ENCODE measurements at regions not wholly inside any gene's neighbourhood (a gene's known extent, or its start where the extent isn't known, plus 50 kb on each side); places are given as distances from the start of the nearest gene placed in this dataset.

GRCh38 chr5:120072068-120072761, 391.9 kb upstream of the PRR16 start:
- no peaks in the 10 kb centered on the region for H3K4me1 Mint-ChIP-seq (ENCODE audit: low read depth, unreplicated experiment)

GRCh38 chr5:120073722-120074121, 390.4 kb upstream of the PRR16 start:
- no peaks in the 10 kb centered on the region for H3K4me1 ChIP-seq (ENCODE audit: insufficient read depth, low read length)
- no peak overlapping the region for H3K4me2 ChIP-seq (ENCODE audit: low read length)
- H3K79me2 ChIP-seq (ENCODE audit: insufficient read depth, low read length) = no peaks in the 10 kb centered on the region
- H4K20me1 ChIP-seq (ENCODE audit: insufficient read depth, low read length) = no peaks in the 10 kb centered on the region
- FAIRE-seq (no peak), DNase-seq (ENCODE audit: low read depth) (no peak)
- H2AFZ ChIP-seq (ENCODE audit: low read depth, low read length) = no peak overlapping the region
- no peaks in the 10 kb centered on the region for H3K27me3 ChIP-seq (ENCODE audit: insufficient read depth, low read length)
- Mint-ChIP-seq H3K9me3 (ENCODE audit: unreplicated experiment) (no peaks in the 10 kb centered on the region), H3K27ac (ENCODE audit: unreplicated experiment) (no peak overlapping the region), H3K4me1 (ENCODE audit: low read depth, unreplicated experiment) (no peaks in the 10 kb centered on the region), H3K4me3 (ENCODE audit: unreplicated experiment) (no peak overlapping the region), H3K36me3 (ENCODE audit: low read depth, unreplicated experiment) (no peaks in the 10 kb centered on the region), H3K27me3 (ENCODE audit: low read depth, unreplicated experiment) (no peaks in the 10 kb centered on the region)
- H3K9ac ChIP-seq (ENCODE audit: low read length) = no peak overlapping the region
- H3K9me3 ChIP-seq (ENCODE audit: insufficient read depth, low read depth, low read length) = no peaks in the 10 kb centered on the region
- no peak for TF ChIP-seq EZH2 (IDR thresholded peaks at IDR 0.05; ENCODE audit: insufficient read depth, low read length)
- no peak for TF ChIP-seq CTCF (IDR thresholded peaks at IDR 0.05; ENCODE audit: insufficient read depth, low read depth, low read length)
- no peak overlapping the region for H3K4me3 ChIP-seq (ENCODE audit: insufficient read depth, low read depth, low read length)
- no peak overlapping the region for H3K27ac ChIP-seq (ENCODE audit: low read depth, low read length)
- H3K36me3 ChIP-seq (ENCODE audit: insufficient read depth, low read length) = no peaks in the 10 kb centered on the region

More at GRCh38 chr5:120072068-120072761, 391.9 kb upstream of the PRR16 start:
- TF ChIP-seq CTCF (IDR thresholded peaks at IDR 0.05; ENCODE audit: insufficient read depth, low read depth, low read length) (no peak), EZH2 (IDR thresholded peaks at IDR 0.05; ENCODE audit: insufficient read depth, low read length) (no peak)
- H3K27ac Mint-ChIP-seq (ENCODE audit: unreplicated experiment) = no peak overlapping the region
- no peak overlapping the region for H3K4me2 ChIP-seq (ENCODE audit: low read length)
- no peaks in the 10 kb centered on the region for H3K36me3 Mint-ChIP-seq (ENCODE audit: low read depth, unreplicated experiment)
- H3K79me2 ChIP-seq (ENCODE audit: insufficient read depth, low read length) = no peaks in the 10 kb centered on the region
- no peak overlapping the region for H3K27ac ChIP-seq (ENCODE audit: low read depth, low read length)
- H4K20me1 ChIP-seq (ENCODE audit: insufficient read depth, low read length) = no peaks in the 10 kb centered on the region
- no peak for FAIRE-seq
- no peaks in the 10 kb centered on the region for H3K9me3 Mint-ChIP-seq (ENCODE audit: unreplicated experiment)
- H3K9me3 ChIP-seq (ENCODE audit: insufficient read depth, low read depth, low read length) = no peaks in the 10 kb centered on the region
- no peak overlapping the region for H3K9ac ChIP-seq (ENCODE audit: low read length)
- H3K4me3 Mint-ChIP-seq (ENCODE audit: unreplicated experiment) = no peak overlapping the region
- H3K27me3 Mint-ChIP-seq (ENCODE audit: low read depth, unreplicated experiment) = no peaks in the 10 kb centered on the region
- H2AFZ ChIP-seq (ENCODE audit: low read depth, low read length) = no peak overlapping the region
- no peaks in the 10 kb centered on the region for H3K27me3 ChIP-seq (ENCODE audit: insufficient read depth, low read length)
- H3K4me3 ChIP-seq (ENCODE audit: insufficient read depth, low read depth, low read length) = no peak overlapping the region
- no peak for DNase-seq (ENCODE audit: low read depth)
- H3K36me3 ChIP-seq (ENCODE audit: insufficient read depth, low read length) = no peaks in the 10 kb centered on the region
- H3K4me1 ChIP-seq (ENCODE audit: insufficient read depth, low read length) = no peaks in the 10 kb centered on the region

GRCh38 chr5:120080781-120081180, 383.3 kb upstream of the PRR16 start:
- Mint-ChIP-seq H3K4me1 (ENCODE audit: low read depth, unreplicated experiment) (no peaks in the 10 kb centered on the region), H3K27ac (ENCODE audit: unreplicated experiment) (no peak overlapping the region), H3K27me3 (ENCODE audit: low read depth, unreplicated experiment) (no peaks in the 10 kb centered on the region), H3K36me3 (ENCODE audit: low read depth, unreplicated experiment) (no peaks in the 10 kb centered on the region), H3K4me3 (ENCODE audit: unreplicated experiment) (no peak overlapping the region), H3K9me3 (ENCODE audit: unreplicated experiment) (no peaks in the 10 kb centered on the region)
- TF ChIP-seq CTCF (IDR thresholded peaks at IDR 0.05; ENCODE audit: insufficient read depth, low read depth, low read length) (no peak), EZH2 (IDR thresholded peaks at IDR 0.05; ENCODE audit: insufficient read depth, low read length) (no peak)
- H4K20me1 ChIP-seq (ENCODE audit: insufficient read depth, low read length) = no peaks in the 10 kb centered on the region
- FAIRE-seq = no peak
- H3K4me1 ChIP-seq (ENCODE audit: insufficient read depth, low read length) = no peaks in the 10 kb centered on the region
- no peak overlapping the region for H3K9ac ChIP-seq (ENCODE audit: low read length)
- no peak overlapping the region for H2AFZ ChIP-seq (ENCODE audit: low read depth, low read length)
- DNase-seq (ENCODE audit: low read depth) = no peak
- H3K36me3 ChIP-seq (ENCODE audit: insufficient read depth, low read length) = no peaks in the 10 kb centered on the region
- H3K79me2 ChIP-seq (ENCODE audit: insufficient read depth, low read length) = no peaks in the 10 kb centered on the region
- H3K4me2 ChIP-seq (ENCODE audit: low read length) = no peak overlapping the region
- H3K9me3 ChIP-seq (ENCODE audit: insufficient read depth, low read depth, low read length) = no peaks in the 10 kb centered on the region
- no peaks in the 10 kb centered on the region for H3K27me3 ChIP-seq (ENCODE audit: insufficient read depth, low read length)
- H3K4me3 ChIP-seq (ENCODE audit: insufficient read depth, low read depth, low read length) = no peak overlapping the region
- H3K27ac ChIP-seq (ENCODE audit: low read depth, low read length) = no peak overlapping the region
